B cell (primary cell): ENCODE measurements at regions not wholly inside any gene's neighbourhood (a gene's known extent, or its start where the extent isn't known, plus 50 kb on each side); places are given as distances from the start of the nearest gene placed in this dataset.

Experiments used
- ATAC-seq: fragments of 200-7000 bp; cut with Tn5 transposase; one replicate; pipeline ENCODE4 v1.10.0; 2021; ENCODE audit warnings: low read depth, mild to moderate bottlenecking, moderate number of reproducible peaks, moderate library complexity
- CTCF ChIA-PET: fragments of 350-600 bp; sonication (Branson Sonifier 250); formaldehyde crosslinking; loops from one replicate; lab custom pipeline; 2021; ENCODE audit warnings: antibody characterized with exemption, inconsistent platforms; lab: Charles Lee
- POLR2A ChIA-PET: fragments of 350-600 bp; sonication (Branson Sonifier 250); formaldehyde crosslinking; loops from one replicate; lab custom pipeline; 2021; ENCODE audit warnings: antibody characterized with exemption; lab: Charles Lee
- DNase-seq: peaks from one replicate; pipeline ENCODE4 v3.0.0; 2013
- H2AFZ ChIP-seq: 2 replicates; pipeline ENCODE4 v1.6.1; 2012; ENCODE audit warnings: mild to moderate bottlenecking, low read depth, low read length; ENCODE audit not compliant: insufficient read depth, poor library complexity, severe bottlenecking
- H3K27ac ChIP-seq, 2 donors: 1 replicate in 1 of 2; 2 replicates in 1 of 2; pipeline ENCODE4 v1.5.1; 2012 to 2013; ENCODE audit warnings: low read length in 2 of 2, mild to moderate bottlenecking in 2 of 2, moderate library complexity in 1 of 2
- H3K27me3 ChIP-seq, 4 experiments: fragments of 200-600 bp in 1 of 4; sonication (generic) in 1 of 4; replicated peaks in 1 of 4; 1 replicate in 2 of 4; 2 replicates in 2 of 4; pipeline versions ENCODE4 v1.6.1 to v1.7.0; 2013 to 2016; ENCODE audit warnings: low read length in 3 of 4, mild to moderate bottlenecking in 2 of 4, mixed read lengths in 1 of 4, moderate library complexity in 1 of 4; ENCODE audit not compliant: insufficient read depth in 4 of 4, control insufficient read depth in 3 of 4; ENCODE audit errors: control extremely low read depth in 1 of 4
- H3K36me3 ChIP-seq, 2 experiments: replicated peaks in 1 of 2; 1 replicate in 1 of 2; 2 replicates in 1 of 2; pipeline versions ENCODE4 v1.6.1 to v1.7.1; 2013; ENCODE audit warnings: low read length in 1 of 2; ENCODE audit not compliant: insufficient read depth in 2 of 2, control insufficient read depth in 1 of 2; ENCODE audit errors: control extremely low read depth in 1 of 2, extremely low read depth in 1 of 2
- H3K4me1 ChIP-seq, 2 donors: fragments of 200-600 bp in 1 of 2; sonication (generic) in 1 of 2; 1 replicate in 1 of 2; 2 replicates in 1 of 2; pipeline versions ENCODE4 v1.5.1 to v1.6.1; 2013 to 2017; ENCODE audit warnings: low read length in 2 of 2; ENCODE audit not compliant: control insufficient read depth in 2 of 2, insufficient read depth in 2 of 2
- H3K4me2 ChIP-seq: replicated peaks from 2 replicates; pipeline ENCODE3; 2012; ENCODE audit warnings: mild to moderate bottlenecking, low read depth, low read length; ENCODE audit not compliant: poor library complexity, severe bottlenecking
- H3K4me3 ChIP-seq, 5 experiments: fragments of 200-600 bp in 1 of 5; sonication (generic) in 1 of 5; 1 replicate in 3 of 5; 2 replicates in 2 of 5; pipeline versions ENCODE4 v1.5.1 to v1.7.0; 2011 to 2016; ENCODE audit warnings: low read length in 4 of 5, mild to moderate bottlenecking in 4 of 5, low read depth in 2 of 5, control low read depth in 1 of 5, moderate library complexity in 1 of 5; ENCODE audit not compliant: insufficient read depth in 1 of 5; ENCODE audit errors: control extremely low read depth in 1 of 5, extremely low read depth in 1 of 5
- H3K79me2 ChIP-seq: fragments of 200-600 bp; sonication (generic); one replicate; pipeline ENCODE4 v1.6.0; 2016; ENCODE audit warnings: low read length; ENCODE audit not compliant: control insufficient read depth, insufficient read depth
- H3K9ac ChIP-seq: fragments of 200-600 bp; sonication (generic); 2 replicates; pipeline ENCODE4 v1.6.1; 2017; ENCODE audit warnings: mild to moderate bottlenecking, low read length, moderate library complexity
- H3K9me3 ChIP-seq, 3 donors: one replicate each; pipeline versions ENCODE4 v1.6.1 to v1.7.1; 2013; ENCODE audit warnings: low read length in 2 of 3; ENCODE audit not compliant: control insufficient read depth in 2 of 3, insufficient read depth in 1 of 3; ENCODE audit errors: control extremely low read depth in 1 of 3
- H4K20me1 ChIP-seq: 2 replicates; pipeline ENCODE4 v1.6.0; 2012; ENCODE audit warnings: mild to moderate bottlenecking, low read length; ENCODE audit not compliant: insufficient read depth, control insufficient read depth, poor library complexity, severe bottlenecking
- H3K27ac Mint-ChIP-seq: one replicate; pipeline ENCODE4 v1.8.0; 2021; ENCODE audit warnings: mixed read lengths
- H3K27me3 Mint-ChIP-seq: one replicate; pipeline ENCODE4 v1.8.0; 2021; ENCODE audit warnings: mixed read lengths
- H3K4me1 Mint-ChIP-seq: one replicate; pipeline ENCODE4 v1.8.0; 2021; ENCODE audit warnings: mixed read lengths
- H3K4me3 Mint-ChIP-seq: one replicate; pipeline ENCODE4 v1.8.0; 2021; ENCODE audit warnings: mixed read lengths
- H3K9me3 Mint-ChIP-seq: one replicate; pipeline ENCODE4 v1.8.0; 2022; ENCODE audit warnings: mixed read lengths; ENCODE audit not compliant: insufficient read depth
- CTCF ChIP-seq: fragments of 200-600 bp; IDR thresholded peaks from one replicate; pipeline ENCODE4 v1.8.0; 2022; ENCODE audit warnings: antibody characterized with exemption, mild to moderate bottlenecking
- EZH2 ChIP-seq: IDR thresholded peaks from 2 replicates; pipeline ENCODE4 v1.6.1; 2012; ENCODE audit warnings: borderline replicate concordance, low read depth, mild to moderate bottlenecking, moderate library complexity, low read length; ENCODE audit not compliant: insufficient read depth, poor library complexity, severe bottlenecking
- WGBS: methylation state at CpG from one replicate; pipeline ENCODE4 v1.1.5; 2013; ENCODE audit warnings: missing lambda C conversion rate; ENCODE audit not compliant: insufficient coverage; 5-methylcytosine and 5-hydroxymethylcytosine counted together
- intact Hi-C: fragments of 100-400 bp; cut with micrococcal nuclease; formaldehyde crosslinking; loops from one replicate; pipeline ENCODE4 v1.10.0; 2022

DNA sequence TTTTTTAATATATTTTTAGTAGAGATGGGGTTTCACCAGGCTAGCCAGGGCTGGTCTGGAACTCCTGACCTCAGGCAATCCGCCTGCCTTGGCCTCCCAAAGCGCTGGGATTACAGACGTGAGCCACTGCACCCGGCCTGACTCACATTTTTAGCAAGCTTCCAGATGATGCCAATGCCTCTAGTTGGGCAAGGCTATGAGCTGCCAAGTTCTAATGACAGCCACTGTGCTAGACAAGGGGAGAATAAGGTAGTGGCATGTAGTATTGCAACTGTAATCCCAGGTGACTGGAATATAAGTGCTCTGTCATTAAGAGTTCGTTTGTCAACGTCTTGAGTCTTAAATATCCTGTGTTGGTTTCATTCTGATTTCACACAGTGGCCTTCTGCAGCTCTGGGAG is 96.7 kb downstream of the SLIT2 start:
- intact Hi-C loops, result no loop called here
- no peak for ATAC-seq
- Mint-ChIP-seq H3K9me3 (no peaks in the 10 kb centered on the region), H3K4me3 (no peak overlapping the region), H3K27ac (no peak overlapping the region), H3K4me1 (no peaks in the 10 kb centered on the region), H3K27me3 (no peaks in the 10 kb centered on the region)
- Histone ChIP-seq H2AFZ (no peak overlapping the region), H3K4me3 (no peak overlapping the region), H3K27ac (no peak overlapping the region), H3K79me2 (no peaks in the 10 kb centered on the region), H3K4me1 (no peaks in the 10 kb centered on the region), H3K36me3 (no peaks in the 10 kb centered on the region), H3K4me2 (no peak overlapping the region), H4K20me1 (no peaks in the 10 kb centered on the region), H3K27me3 (no peaks in the 10 kb centered on the region), H3K9me3 (no peaks in the 10 kb centered on the region), H3K9ac (no peak overlapping the region)
- DNase-seq, result no peak
- 90% methylated on average over 6 of the region's 6 CpGs for WGBS
- ChIA-PET POLR2A (no interaction called here), CTCF (no interaction called here)
- no peak for TF ChIP-seq CTCF
- TF ChIP-seq EZH2, result no peak

GRCh38 chr4:20351360-20352162 is 99.9 kb downstream of the SLIT2 start:
- Histone ChIP-seq H3K4me2 (no peak overlapping the region), H3K27me3 (no peaks in the 10 kb centered on the region), H3K4me3 (no peak overlapping the region), H2AFZ (no peak overlapping the region), H3K9ac (no peak overlapping the region), H4K20me1 (no peaks in the 10 kb centered on the region), H3K27ac (no peak overlapping the region), H3K4me1 (no peaks in the 10 kb centered on the region), H3K9me3 (no peaks in the 10 kb centered on the region), H3K79me2 (no peaks in the 10 kb centered on the region), H3K36me3 (no peaks in the 10 kb centered on the region)
- Mint-ChIP-seq H3K27me3 (no peaks in the 10 kb centered on the region), H3K4me3 (no peak overlapping the region), H3K4me1 (no peaks in the 10 kb centered on the region), H3K27ac (no peak overlapping the region), H3K9me3 (no peaks in the 10 kb centered on the region)
- no peak for DNase-seq
- ChIA-PET POLR2A (no interaction called here), CTCF (no interaction called here)
- no peak for TF ChIP-seq CTCF
- TF ChIP-seq EZH2, result no peak
- intact Hi-C loops, result no loop called here
- ATAC-seq, result no peak
- no CpG with 5 or more reads among the region's 2 CpGs for WGBS
